ENCODE measurements at regions not wholly inside any gene's neighbourhood (a gene's known extent, or its start where the extent isn't known, plus 50 kb on each side); places are given as distances from the start of the nearest gene placed in this dataset.
A peak's percentile ranks its signal among the peaks of the same experiment; 100 is the strongest.

DNA sequence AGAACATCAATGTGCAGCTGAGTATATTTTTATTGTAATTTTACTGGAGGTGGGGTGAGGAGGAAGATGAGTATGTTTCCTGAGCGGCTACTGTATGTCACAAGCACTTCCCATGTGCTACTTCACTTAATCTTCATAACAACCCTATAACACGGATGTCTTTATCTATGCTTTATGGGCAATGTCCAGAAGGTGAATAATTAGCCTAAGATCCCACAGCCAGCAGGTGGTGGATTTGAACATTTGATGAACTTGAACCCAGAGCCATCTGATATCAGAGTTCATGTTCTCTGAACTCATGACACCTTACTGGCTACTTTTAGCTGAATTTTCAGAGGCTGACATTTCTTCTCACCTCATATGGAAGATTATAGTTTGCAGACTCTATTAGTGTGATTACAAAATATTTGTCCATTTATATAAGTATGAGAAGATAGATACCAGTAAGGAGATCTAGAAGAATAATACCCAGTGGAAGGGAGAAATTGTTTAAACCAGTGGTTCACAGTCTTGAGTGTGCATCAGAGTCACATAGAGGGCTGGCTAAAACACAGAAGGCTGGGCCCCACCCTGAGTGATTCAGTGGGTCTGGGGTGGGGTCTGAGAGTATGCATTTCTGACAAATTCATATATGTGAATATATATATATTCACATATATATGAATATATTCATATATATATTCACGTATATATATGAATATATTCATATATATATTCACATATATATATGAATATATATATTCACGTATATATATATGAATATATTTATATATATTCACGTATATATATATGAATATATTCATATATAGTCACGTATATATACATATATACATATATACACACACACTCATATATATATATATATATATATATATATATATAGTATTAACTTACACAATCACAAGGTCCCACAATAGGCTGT, 164.4 kb upstream of the NR3C1 start:
- H3K9ac ChIP-seq (ENCODE audit: low read length): no peak overlapping the region
- no peak overlapping the region for H3K4me3 ChIP-seq (ENCODE audit: low read length)
- H3K36me3 ChIP-seq (replicated peaks; ENCODE audit: low read depth, low read length): no peaks in the 10 kb centered on the region
- H3K4me1 ChIP-seq (ENCODE audit: low read length): peaks cover 19% of the 10 kb centered on the region
- H3K27me3 ChIP-seq (ENCODE audit: low read depth, low read length): no peaks in the 10 kb centered on the region
- H2AFZ ChIP-seq (ENCODE audit: low read depth, low read length): no peak overlapping the region
- no peaks in the 10 kb centered on the region for H3K9me3 ChIP-seq (ENCODE audit: insufficient read depth, low read length)
- no peaks in the 10 kb centered on the region for H3K79me2 ChIP-seq (ENCODE audit: low read length)
- no peak for TF ChIP-seq EZH2phosphoT487 (IDR thresholded peaks at IDR 0.05; ENCODE audit: low read depth)
- TF ChIP-seq CTCF (IDR thresholded peaks at IDR 0.05; ENCODE audit: low read depth, low read length): no peak
- H3K4me2 ChIP-seq (ENCODE audit: low read length): no peak overlapping the region
- no peak overlapping the region for H3K27ac ChIP-seq (ENCODE audit: low read length)
- no peaks in the 10 kb centered on the region for H4K20me1 ChIP-seq (ENCODE audit: insufficient read depth, low read length)

- no peak overlapping the region for H3K9ac ChIP-seq (ENCODE audit: low read length)
- H3K4me3 ChIP-seq (ENCODE audit: low read length): no peak overlapping the region
- H2AFZ ChIP-seq (ENCODE audit: low read depth, low read length): no peak overlapping the region
- H3K36me3 ChIP-seq (replicated peaks; ENCODE audit: low read depth, low read length): no peaks in the 10 kb centered on the region
- H3K4me2 ChIP-seq (ENCODE audit: low read length): no peak overlapping the region
- no peaks in the 10 kb centered on the region for H3K9me3 ChIP-seq (ENCODE audit: insufficient read depth, low read length)
- H3K27me3 ChIP-seq (ENCODE audit: low read depth, low read length): no peaks in the 10 kb centered on the region
- TF ChIP-seq CTCF (IDR thresholded peaks at IDR 0.05; ENCODE audit: low read depth, low read length) (no peak), EZH2phosphoT487 (IDR thresholded peaks at IDR 0.05; ENCODE audit: low read depth) (no peak)
- no peak overlapping the region for H3K27ac ChIP-seq (ENCODE audit: low read length)
- H3K79me2 ChIP-seq (ENCODE audit: low read length): no peaks in the 10 kb centered on the region
- H3K4me1 ChIP-seq (ENCODE audit: low read length): peaks cover 19% of the 10 kb centered on the region
- H4K20me1 ChIP-seq (ENCODE audit: insufficient read depth, low read length): no peaks in the 10 kb centered on the region
Measured at GRCh38 chr5:143566139-143566538, 162.7 kb upstream of the NR3C1 start.

- Histone ChIP-seq H3K27ac (ENCODE audit: low read length) (no peak overlapping the region), H3K9ac (ENCODE audit: low read length) (no peak overlapping the region), H2AFZ (ENCODE audit: low read depth, low read length) (no peak overlapping the region), H3K9me3 (ENCODE audit: insufficient read depth, low read length) (no peaks in the 10 kb centered on the region), H3K4me1 (ENCODE audit: low read length) (peaks cover 14% of the 10 kb centered on the region), H3K27me3 (ENCODE audit: low read depth, low read length) (no peaks in the 10 kb centered on the region), H3K36me3 (replicated peaks; ENCODE audit: low read depth, low read length) (no peaks in the 10 kb centered on the region), H3K4me3 (ENCODE audit: low read length) (0 out of 2 replicates have a peak overlapping the region, but pooled peaks have one; percentile 20), H3K79me2 (ENCODE audit: low read length) (no peaks in the 10 kb centered on the region), H4K20me1 (ENCODE audit: insufficient read depth, low read length) (no peaks in the 10 kb centered on the region), H3K4me2 (ENCODE audit: low read length) (peak overlapping the region; percentile 52)
- TF ChIP-seq EZH2phosphoT487 (IDR thresholded peaks at IDR 0.05; ENCODE audit: low read depth) (no peak), CTCF (IDR thresholded peaks at IDR 0.05; ENCODE audit: low read depth, low read length) (no peak)
Measured at GRCh38 chr5:143564417-143564816, 160.9 kb upstream of the NR3C1 start.

DNA sequence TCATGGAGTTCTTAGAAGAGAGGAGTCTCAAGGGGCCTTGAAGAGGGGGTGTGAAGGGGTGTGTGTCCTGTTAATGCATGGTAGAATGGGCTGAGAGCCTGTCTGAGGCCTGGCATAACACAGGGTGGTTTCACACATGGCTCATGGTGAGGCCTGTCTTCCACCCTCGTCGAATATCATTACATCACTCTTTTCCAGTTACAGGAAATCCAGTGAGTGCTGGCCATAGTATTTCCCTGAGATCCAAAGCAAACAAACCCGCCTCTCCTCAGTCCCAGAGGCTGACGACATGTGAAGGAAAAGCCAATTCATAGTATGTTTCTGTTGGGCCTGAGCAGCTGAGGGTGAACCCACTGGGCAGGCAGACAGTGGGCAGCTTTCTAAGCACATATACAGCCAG, 159.4 kb upstream of the NR3C1 start:
- no peak overlapping the region for H3K27ac ChIP-seq (ENCODE audit: low read length)

More for the DNA sequence above, 159.4 kb upstream of the NR3C1 start:
- no peak overlapping the region for H2AFZ ChIP-seq (ENCODE audit: low read depth, low read length)
- no peak overlapping the region for H3K4me2 ChIP-seq (ENCODE audit: low read length)
- TF ChIP-seq EZH2phosphoT487 (IDR thresholded peaks at IDR 0.05; ENCODE audit: low read depth) (no peak), CTCF (IDR thresholded peaks at IDR 0.05; ENCODE audit: low read depth, low read length) (no peak)
- H4K20me1 ChIP-seq (ENCODE audit: insufficient read depth, low read length): no peaks in the 10 kb centered on the region
- H3K9me3 ChIP-seq (ENCODE audit: insufficient read depth, low read length): no peaks in the 10 kb centered on the region
- no peaks in the 10 kb centered on the region for H3K79me2 ChIP-seq (ENCODE audit: low read length)
- H3K9ac ChIP-seq (ENCODE audit: low read length): no peak overlapping the region
- no peaks in the 10 kb centered on the region for H3K36me3 ChIP-seq (replicated peaks; ENCODE audit: low read depth, low read length)
- H3K27me3 ChIP-seq (ENCODE audit: low read depth, low read length): no peaks in the 10 kb centered on the region
- H3K4me1 ChIP-seq (ENCODE audit: low read length): peaks cover 20% of the 10 kb centered on the region
- no peak overlapping the region for H3K4me3 ChIP-seq (ENCODE audit: low read length)
